SK-N-MC (cell line): ENCODE measurements at regions not wholly inside any gene's neighbourhood (a gene's known extent, or its start where the extent isn't known, plus 50 kb on each side); places are given as distances from the start of the nearest gene placed in this dataset.

ENCODE experiments used
- EZH2 ChIP-seq: fragments of 200-600 bp; sonication (generic); IDR thresholded peaks from one replicate; pipeline ENCODE4 v1.6.1; 2017; ENCODE audit warnings: antibody characterized with exemption
- FOXP2 ChIP-seq: optimal IDR thresholded peaks from 2 replicates; pipeline ENCODE3; 2011; ENCODE audit warnings: mild to moderate bottlenecking, moderate library complexity; ENCODE audit not compliant: insufficient read depth; ENCODE audit errors: extremely low read length, control extremely low read depth
- POLR2AphosphoS5 ChIP-seq: IDR thresholded peaks from 2 replicates; pipeline ENCODE4 v1.6.1; 2012; ENCODE audit warnings: mild to moderate bottlenecking, low read depth, low read length, borderline replicate concordance

GRCh38 chr12:87305481-87305880 is 723.7 kb downstream of the C12orf50 start:
- TF ChIP-seq EZH2 (no peak), POLR2AphosphoS5 (no peak), FOXP2 (no peak)
